Endothelial cell of umbilical vein (primary cell): ENCODE measurements at regions not wholly inside any gene's neighbourhood (a gene's known extent, or its start where the extent isn't known, plus 50 kb on each side); places are given as distances from the start of the nearest gene placed in this dataset.
"Not testable (repeated sequence)": the region's sequence is repeated elsewhere in the genome, so short reads cannot be mapped to it uniquely, and the experiment has no call there.

Experiments
- CTCF ChIP-seq, 2 donors: IDR thresholded peaks; 1 replicate in 1 of 2; 2 replicates in 1 of 2; pipeline ENCODE4 v1.5.1; 2011; ENCODE audit warnings: low read length in 2 of 2, mild to moderate bottlenecking in 2 of 2, moderate library complexity in 2 of 2, control low read depth in 1 of 2, inconsistent platforms in 1 of 2, low read depth in 1 of 2; ENCODE audit not compliant: insufficient read depth in 1 of 2; ENCODE audit errors: extremely low read depth in 1 of 2
- EZH2 ChIP-seq: IDR thresholded peaks from 2 replicates; pipeline ENCODE4 v1.6.1; 2012; ENCODE audit warnings: borderline replicate concordance, low read depth, mild to moderate bottlenecking, moderate library complexity, low read length, inconsistent platforms; ENCODE audit not compliant: severe bottlenecking
- FOS ChIP-seq: IDR thresholded peaks from 2 replicates; pipeline ENCODE4 v1.6.1; 2011; ENCODE audit warnings: mild to moderate bottlenecking, low read length, moderate library complexity, borderline replicate concordance; ENCODE audit not compliant: insufficient read depth
- GATA2 ChIP-seq: IDR thresholded peaks from 2 replicates; pipeline ENCODE4 v1.7.0; 2011; ENCODE audit warnings: low read depth, mild to moderate bottlenecking, moderate library complexity, mixed read lengths, low read length; ENCODE audit not compliant: insufficient read length, insufficient read depth
- JUN ChIP-seq: IDR thresholded peaks from 2 replicates; pipeline ENCODE4 v1.6.1; 2011; ENCODE audit warnings: borderline replicate concordance, low read depth; ENCODE audit not compliant: insufficient read length, insufficient read depth
- MAX ChIP-seq: IDR thresholded peaks from 2 replicates; pipeline ENCODE4 v1.6.1; 2011; ENCODE audit not compliant: insufficient read depth, insufficient read length
- MYC ChIP-seq: IDR thresholded peaks from one replicate; pipeline ENCODE4 v1.6.1; 2011; ENCODE audit warnings: mild to moderate bottlenecking, low read depth, low read length
- POLR2A ChIP-seq: IDR thresholded peaks from 2 replicates; pipeline ENCODE4 v1.6.1; 2012; ENCODE audit warnings: low read depth, mild to moderate bottlenecking, control low read depth, low read length
- POLR2AphosphoS5 ChIP-seq: IDR thresholded peaks from 2 replicates; pipeline ENCODE4 v1.6.1; 2012; ENCODE audit warnings: low read depth, mild to moderate bottlenecking, control low read depth, low read length, moderate library complexity; ENCODE audit not compliant: insufficient read depth

- not testable (repeated sequence) for TF ChIP-seq POLR2AphosphoS5; EZH2; GATA2; CTCF (IDR thresholded peaks at IDR 0.05; ENCODE audit: extremely low read depth in 1 of 2, insufficient read depth in 1 of 2, low read depth in 1 of 2, low read length in 2 of 2); POLR2A; JUN; MYC; FOS; MAX
These were observed 428.1 kb upstream of the B3GAT1 start for GRCh38 chr11:134840165-134840564.
